Sciatic nerve (tissue), 2 donors: ENCODE measurements at regions not wholly inside any gene's neighbourhood (a gene's known extent, or its start where the extent isn't known, plus 50 kb on each side); places are given as distances from the start of the nearest gene placed in this dataset.
A peak's percentile ranks its signal among the peaks of the same experiment; 100 is the strongest.

Experiments used
- ATAC-seq: fragments of 200-7000 bp; cut with Tn5 transposase; one replicate; pipeline ENCODE4 v1.9.1; 2020; ENCODE audit warnings: mild to moderate bottlenecking, moderate library complexity
- DNase-seq: peaks from one replicate; pipeline ENCODE4 v3.0.0-alpha.2; 2020; ENCODE audit warnings: low spot score
- intact Hi-C: fragments of 100-400 bp; cut with DNase I; formaldehyde crosslinking; loops from one replicate; pipeline ENCODE4 v1.14.2; 2022
- donor health status: DM: no; HTN: no; CAD: no.
- donor health status: DM: no; HTN: no; CAD: no.

DNA sequence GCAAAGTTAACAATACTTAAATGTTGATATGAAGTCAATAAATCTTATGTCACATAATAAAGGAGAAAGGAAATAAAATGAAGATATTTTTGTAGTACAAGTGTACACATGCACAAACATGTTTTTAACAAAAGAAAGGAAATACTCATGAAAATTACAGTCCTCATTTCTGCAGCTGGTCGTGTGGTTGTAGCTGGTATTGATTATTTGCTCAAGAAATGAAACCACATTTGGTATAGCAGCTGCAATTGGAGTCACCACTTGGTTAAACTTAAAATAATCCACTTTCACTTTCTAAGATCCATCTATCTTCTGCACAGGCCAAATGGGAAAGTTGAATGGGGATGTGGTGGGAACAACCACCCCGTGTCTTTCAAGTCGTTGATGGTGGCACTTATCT is 580.5 kb upstream of the NRXN1 start:
- no peak for ATAC-seq
- DNase-seq, result no peak
- intact Hi-C loops, result no loop called here

DNA sequence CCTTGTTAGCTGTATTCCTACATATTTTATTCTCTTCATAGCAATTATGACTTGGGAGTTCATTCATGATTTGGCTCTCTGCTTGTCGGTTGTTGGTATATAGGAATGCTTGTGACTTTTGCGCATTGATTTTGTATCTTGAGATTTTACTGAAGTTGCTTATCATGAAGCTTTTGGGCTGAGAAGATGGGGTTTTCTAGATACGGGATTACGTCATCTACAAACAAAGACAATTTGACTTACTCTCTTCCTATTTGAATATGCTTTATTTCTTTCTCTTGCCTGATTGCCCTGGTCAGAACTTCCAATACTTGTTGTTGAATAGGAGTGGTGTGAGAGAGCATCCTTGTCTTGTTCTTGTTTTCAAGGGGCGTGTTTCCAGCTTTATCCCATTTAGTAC is 569.8 kb upstream of the NRXN1 start:
- intact Hi-C loops, result no loop called here
- DNase-seq (no peak), ATAC-seq (no peak)

DNA sequence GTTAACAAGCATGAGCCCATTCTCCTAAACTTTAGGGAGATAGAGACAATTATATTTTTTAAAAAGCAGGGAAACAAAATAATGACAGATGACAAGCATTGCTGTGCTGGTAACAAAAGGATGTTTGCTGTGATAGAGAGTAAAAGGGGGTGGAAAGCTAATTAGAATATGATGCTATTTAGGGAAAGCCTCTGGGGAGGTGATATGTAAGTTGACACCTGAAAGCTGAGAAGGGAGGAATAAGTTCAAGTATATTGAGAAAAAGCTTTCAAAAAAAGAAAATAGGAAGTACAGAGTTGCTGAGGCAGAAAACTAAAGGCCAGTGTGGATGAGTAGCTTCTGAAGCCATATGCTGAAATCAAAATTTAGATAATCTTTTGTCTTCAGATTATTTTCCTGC is 565.2 kb upstream of the NRXN1 start:
- intact Hi-C loops, result no loop called here
- DNase-seq, result no peak
- ATAC-seq, result no peak

DNA sequence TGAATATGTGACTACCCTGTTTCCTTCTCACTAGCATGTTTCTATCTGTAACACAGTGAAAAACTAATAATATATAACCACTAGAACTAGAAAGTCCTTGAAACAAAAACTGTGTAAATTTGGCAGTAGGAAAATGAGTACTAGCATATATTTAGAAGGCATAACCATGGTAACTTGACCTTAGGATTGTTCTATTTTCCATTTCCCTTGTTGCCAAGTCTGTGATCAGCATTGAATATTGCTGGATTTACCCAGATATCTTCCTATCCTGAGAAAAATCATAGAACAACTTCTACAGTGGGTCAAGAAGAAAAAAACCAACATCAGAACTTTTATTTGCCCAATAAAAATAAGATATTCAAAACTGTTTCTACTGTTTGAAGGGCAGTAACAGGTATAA is 563.9 kb upstream of the NRXN1 start:
- intact Hi-C loops, result no loop called here
- no peak for ATAC-seq
- DNase-seq, result no peak

DNA sequence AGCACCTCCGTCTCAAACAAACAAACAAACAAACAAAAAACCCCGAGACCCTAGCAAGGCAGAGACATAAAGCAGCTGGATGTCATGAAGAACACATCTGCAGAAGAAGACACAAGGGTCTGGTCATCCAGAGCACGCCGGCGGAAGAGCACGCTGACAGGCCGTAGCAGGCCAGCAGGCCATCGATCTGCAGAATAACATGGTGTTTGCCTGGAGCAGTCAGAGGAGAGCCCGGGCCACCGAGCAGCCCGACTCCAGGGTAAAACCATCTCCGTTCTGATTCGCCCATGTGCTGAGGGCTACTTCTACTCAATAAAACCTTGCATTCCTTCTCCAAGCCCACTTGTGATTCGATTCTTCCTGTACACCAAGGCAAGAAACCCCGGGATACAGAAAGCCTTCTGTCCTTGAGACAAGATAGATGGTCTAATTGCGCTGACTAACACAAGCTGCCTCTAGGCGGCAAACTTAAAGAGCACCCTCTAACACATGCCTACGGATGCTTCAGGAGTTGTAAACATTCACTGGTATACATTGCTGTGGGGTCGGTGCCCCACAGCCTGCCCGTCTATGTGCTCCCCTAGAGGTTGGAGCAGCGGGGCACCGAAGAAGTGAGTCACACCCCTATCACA is 549.8 kb upstream of the NRXN1 start:
- ATAC-seq (no peak), DNase-seq (no peak)
- intact Hi-C loops, result no loop called here

DNA sequence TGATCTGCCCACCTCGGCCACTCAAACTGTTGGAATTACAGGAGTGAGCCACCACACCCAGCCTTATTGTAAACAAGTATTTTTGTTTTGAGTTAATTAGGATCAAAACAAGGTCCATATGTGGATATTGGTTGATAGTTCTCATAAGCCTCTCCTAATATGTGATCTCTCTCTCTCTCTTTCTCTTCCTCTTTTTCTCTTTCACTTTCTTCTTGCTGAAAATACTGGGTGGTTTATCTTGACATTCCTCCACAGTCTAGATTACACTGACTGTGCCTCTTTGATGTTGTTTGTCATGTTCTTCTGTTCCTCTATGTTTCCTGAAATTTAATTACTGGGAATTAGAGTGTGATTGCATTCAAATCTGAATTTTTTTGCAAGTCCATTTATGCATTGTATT is 547.5 kb upstream of the NRXN1 start:
- intact Hi-C loops, result no loop called here

DNA sequence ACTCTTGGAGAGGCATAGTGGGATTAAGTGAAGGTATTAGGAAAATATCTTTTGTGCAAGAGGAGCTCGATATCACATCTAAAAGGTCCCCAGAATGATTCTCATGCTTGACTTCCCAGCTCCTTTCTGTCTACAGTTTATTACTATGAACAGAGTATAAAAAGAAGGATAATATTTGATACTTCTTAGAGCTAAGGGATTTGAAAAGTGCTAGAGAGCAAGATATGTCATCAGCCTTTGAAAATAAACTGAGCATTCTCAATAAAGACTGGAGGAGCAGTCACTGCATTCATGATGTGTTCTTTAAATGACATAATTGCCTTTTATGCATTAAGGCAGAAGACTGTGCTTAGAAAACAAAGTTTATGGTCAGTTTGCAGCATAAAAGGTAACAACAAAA is 543.2 kb upstream of the NRXN1 start:
- intact Hi-C loops, result no loop called here
- no peak for DNase-seq
- no peak for ATAC-seq

More for the DNA sequence above, 547.5 kb upstream of the NRXN1 start:
- ATAC-seq, result no peak
- no peak for DNase-seq

DNA sequence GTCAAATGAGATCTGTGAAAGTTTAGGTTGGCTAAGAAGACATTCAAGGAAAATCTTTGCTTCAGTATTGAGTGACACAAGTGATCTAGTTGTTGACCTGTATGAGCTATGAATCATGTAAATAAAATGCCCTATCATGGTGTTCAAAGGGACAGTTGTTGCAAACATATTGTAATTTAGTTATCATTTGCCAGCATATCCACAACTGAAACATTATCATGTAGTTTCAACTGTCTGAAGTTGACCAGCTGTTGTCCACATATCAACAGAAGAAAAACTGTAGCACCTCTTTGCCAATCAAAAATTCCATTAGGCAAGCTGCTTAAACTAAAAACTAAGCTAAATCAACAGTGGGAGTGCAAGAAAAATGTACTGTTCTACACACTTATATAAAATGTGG is 527.1 kb upstream of the NRXN1 start:
- DNase-seq (no peak), ATAC-seq (no peak)
- intact Hi-C loops, result no loop called here

DNA sequence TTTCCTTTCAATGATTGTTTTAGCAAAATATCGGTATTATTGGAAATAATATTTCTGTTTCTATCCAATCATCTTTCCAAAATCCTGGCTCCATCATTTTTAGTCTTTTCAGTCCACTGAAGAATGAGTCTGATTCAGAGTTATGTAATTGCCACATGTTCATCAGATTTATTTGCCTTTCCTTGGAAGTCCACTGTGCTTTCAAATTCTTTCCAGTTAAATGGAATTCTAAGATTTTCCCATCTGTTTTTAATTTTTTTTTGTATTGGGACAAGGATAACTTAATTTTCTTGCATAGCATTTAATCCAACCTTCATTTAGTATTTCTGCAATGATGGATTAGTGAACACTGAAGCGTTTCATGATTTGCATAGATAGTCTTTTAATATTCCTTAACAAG is 521.5 kb upstream of the NRXN1 start:
- DNase-seq (no peak), ATAC-seq (no peak)
- intact Hi-C loops, result no loop called here

DNA sequence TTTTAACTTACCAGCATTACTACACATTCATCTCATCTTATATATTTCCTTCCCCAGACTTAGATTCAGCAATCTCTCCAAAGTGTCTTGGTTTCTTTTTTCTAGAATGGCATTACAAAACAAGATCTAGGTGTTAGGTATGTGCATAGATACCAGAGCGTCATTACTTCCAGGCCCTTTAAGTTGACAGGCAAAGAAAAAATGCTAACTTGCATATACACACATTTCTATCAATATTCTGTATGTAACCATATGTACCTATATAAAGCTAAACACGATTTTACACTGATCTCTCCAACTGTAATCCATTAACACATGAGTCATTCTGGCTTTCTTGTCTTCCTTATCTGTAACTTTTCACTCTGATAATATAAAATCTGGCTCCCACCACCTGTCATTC is 503.8 kb upstream of the NRXN1 start:
- ATAC-seq (no peak), DNase-seq (no peak)
- intact Hi-C loops, result no loop called here

DNA sequence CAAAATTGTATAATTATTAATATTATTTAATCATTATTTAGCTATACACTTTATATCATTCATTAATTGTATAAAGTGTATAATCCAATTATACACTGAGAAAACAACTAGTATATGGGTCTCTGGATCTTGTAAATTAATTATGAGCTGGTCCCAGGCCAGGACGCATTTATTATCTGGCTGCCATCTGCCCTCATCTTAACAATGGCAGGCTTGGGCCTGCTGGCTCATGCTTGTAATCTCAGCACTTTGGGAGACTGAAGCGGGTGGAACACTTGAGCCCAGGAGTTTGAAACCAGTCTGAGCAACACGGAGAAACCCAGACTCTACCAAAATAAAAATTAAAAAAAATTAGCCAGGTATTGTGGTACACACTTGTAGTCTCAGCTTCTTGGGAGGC is 502.2 kb upstream of the NRXN1 start:
- DNase-seq, result no peak
- no peak for ATAC-seq
- intact Hi-C loops, result no loop called here

DNA sequence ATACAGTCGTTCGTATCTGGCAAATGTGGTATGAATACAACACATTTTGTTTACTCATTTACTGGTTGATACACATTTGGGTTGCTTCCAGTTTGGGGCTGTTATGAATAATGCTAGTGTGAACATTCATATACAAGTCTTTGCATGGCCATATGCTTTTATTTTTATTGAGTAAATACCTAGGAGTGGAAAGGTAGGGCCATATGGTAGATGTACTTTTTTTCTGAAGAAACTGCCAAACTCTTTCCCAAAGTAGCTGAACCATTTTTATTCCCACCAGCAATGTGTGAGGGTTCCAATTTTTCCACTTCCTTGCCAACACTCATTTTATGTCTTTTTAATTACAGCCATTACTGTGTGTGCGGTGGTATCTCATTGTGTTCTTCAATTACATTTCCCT is 496.2 kb upstream of the NRXN1 start:
- ATAC-seq (no peak), DNase-seq (no peak)
- intact Hi-C loops, result no loop called here

DNA sequence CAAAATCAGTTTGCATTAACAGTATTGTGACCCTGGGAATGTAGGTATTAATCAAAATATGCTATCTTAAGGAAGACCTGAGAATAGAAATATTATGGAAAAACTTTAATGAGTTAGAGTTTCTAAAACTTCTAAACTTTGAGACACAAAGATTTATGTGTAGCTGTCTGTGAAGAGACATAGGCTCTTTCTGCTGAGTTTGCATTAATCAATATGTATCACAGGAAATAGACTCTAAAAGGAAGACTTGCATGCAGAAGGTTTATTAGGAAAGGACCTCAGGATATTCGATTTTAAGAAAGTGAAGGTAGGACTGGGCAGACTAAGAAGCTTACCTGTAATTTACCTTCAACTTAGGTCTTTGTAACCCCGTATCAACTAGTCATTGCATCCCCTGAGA is 494.8 kb upstream of the NRXN1 start:
- ATAC-seq (no peak), DNase-seq (no peak)
- intact Hi-C loops, result no loop called here

DNA sequence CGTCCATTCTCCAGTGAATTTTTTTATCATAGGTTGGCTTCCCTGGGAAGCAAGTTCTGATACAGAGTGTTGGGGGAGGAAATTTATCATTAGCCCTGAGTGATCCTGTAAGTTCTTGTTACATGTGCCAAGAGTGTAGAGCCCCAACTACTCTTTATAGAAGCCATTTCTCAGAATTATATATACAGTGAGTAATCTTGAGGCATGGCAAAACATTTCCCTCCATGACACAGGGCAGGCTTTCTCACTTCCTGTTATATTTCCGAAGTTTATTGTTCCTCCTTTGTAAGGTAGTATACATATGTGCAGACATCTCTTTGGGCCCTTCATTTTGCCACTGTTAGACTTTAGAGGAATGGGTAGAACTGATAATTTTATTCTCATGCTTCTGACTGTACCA is 484.7 kb upstream of the NRXN1 start:
- no peak for DNase-seq
- no peak for ATAC-seq
- intact Hi-C loops, result no loop called here

DNA sequence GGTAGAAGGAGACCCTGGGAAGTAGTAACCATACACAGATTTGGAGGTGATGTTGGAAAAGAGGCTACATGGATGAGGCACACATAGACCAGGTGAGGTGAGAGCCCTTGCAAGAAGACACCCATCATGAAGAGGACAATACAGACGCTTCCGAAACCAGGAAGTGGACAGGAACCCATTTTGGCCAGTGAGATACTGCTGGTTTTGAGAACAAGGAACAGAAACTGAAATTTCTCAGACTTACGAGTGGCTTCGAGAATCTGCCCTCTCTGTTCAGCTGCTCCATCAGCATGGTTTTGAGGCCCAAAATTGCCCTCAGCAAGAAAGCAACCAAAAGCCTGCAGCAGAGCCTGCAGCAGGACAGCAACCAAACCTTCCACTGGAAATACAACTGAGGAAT is 479.1 kb upstream of the NRXN1 start:
- DNase-seq, result no peak
- intact Hi-C loops, result no loop called here
- peak; percentile 66 for ATAC-seq

DNA sequence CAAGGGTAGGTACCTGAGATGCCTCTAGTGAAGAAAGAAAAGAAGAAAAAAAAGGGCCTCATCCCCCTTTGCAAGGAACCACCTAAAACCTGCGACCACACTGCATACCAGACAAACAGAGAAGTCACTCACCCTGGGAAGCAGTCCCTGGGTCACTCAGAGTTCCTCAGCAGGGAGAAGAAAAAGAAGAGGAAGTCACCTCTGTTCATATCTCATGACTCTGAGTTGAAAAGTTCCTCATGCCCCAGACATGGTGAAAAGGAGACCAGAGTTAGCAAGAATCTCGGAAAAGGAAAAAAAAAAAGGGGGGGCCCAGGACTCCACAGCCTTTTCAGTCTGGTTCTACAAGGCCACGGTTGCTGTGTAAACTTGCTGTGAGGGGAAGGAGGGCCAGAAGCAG is 478.4 kb upstream of the NRXN1 start:
- peak; percentile 78 for ATAC-seq
- intact Hi-C loops, result no loop called here
- no peak for DNase-seq

DNA sequence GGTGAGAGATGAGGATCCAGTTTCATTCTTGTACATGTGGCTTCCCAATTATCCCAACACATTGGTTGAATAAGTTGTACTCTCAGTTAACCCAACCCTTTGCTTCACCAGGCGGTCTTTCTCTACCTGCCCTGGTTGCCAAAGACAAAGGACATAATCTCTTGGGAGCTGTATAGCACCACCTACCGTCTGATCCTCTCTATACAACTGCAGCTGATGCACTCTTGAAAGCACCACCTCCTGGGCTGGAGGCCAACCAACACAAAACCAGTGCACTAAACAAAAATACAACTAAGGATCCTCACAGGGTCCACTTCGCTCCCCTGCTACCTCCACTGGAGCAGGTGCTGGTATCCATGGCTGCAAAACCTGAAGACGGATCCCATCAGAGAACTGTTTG is 473.6 kb upstream of the NRXN1 start:
- ATAC-seq (no peak), DNase-seq (no peak)
- intact Hi-C loops, result no loop called here

DNA sequence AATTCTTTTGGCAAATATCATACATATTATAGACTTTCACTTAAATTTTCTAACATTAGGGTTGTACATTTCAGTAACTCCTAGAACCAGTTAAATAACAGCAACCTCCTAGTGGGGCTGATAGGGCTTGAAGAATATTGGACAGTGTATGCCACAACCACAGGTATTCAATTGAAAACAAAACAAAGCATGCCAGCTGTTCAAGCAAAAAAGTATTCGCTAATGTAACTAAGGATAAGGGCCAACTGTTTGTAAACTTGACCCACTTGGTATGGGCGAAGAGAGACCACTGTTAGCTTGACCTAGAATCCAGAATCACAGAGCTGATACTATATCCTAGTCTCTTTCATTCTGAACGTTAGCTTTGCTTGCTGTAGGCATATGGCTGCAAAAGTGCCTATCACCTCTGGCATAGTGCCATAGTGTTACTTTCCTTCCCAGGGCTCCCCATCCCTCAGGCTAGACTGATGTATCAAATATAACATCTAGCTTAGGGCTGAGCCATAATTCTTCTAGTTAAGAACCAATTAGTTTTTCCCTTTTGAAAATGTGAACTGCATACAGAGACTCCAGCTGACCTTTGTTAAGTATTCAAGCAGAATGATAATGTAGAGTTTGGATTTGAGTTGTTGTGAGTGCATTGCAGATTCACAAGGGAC is 458.8 kb upstream of the NRXN1 start:
- ATAC-seq (no peak), DNase-seq (no peak)
- intact Hi-C loops, result no loop called here

DNA sequence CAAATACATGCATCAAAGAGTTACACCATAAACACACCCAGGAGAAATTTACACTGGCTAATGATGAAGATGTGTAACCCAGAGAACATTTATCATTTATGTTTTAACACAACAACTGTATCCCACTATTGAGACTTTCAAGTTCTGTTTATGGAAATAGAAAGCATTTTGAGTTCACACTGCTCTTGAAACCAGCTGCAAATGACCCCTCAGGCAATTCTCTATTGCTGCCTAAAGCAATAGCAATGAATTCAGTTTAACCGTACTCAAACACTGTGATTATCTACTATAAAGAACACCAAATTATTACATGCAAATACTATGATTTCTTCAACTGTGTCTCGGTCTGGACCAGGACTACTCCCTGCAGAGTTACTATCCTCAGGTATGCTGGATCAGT is 452.7 kb upstream of the NRXN1 start:
- intact Hi-C loops, result no loop called here
- ATAC-seq, result no peak
- DNase-seq, result no peak

DNA sequence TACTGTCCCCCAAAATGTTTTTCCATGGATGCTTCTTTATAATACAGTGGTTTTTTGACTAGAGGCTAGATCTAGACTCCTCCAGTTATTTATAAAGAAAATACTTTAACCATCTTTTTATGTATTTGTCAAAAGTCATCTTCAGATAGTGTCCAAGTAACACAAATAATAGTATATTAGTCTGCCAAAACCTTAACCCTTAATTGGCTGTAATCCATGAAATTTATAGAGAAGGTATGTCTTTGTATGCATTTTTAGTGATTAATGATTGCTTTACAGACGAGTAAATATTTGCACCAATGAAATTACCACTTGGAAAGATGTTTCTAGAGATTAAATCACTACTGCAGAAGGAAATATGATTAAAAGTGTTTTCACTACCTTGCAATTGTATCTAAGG is 451.8 kb upstream of the NRXN1 start:
- ATAC-seq, result no peak
- intact Hi-C loops, result no loop called here
- DNase-seq, result no peak

DNA sequence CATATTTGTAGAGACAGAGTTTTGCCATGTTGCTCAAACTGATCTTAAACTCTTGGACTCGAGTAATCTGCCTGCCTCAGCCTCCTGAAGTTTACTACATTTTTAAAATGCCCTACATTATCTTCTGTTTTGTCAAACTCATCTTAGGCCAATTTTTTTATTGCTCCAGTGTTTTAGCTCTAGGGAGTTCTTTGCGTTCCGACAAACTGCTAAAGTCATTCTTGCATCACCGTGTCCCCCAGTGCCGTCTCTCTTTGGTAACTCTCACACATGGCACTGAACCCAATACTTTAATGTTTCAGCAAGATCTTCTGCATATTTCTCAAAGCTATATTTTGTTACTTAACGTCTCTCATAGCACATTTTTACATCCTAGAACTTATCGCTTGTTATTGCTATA is 440.9 kb upstream of the NRXN1 start:
- no peak for DNase-seq
- intact Hi-C loops, result no loop called here
- ATAC-seq, result peak; percentile 93
